ENCODE measurements at regions not wholly inside any gene's neighbourhood (a gene's known extent, or its start where the extent isn't known, plus 50 kb on each side); places are given as distances from the start of the nearest gene placed in this dataset.

DNA sequence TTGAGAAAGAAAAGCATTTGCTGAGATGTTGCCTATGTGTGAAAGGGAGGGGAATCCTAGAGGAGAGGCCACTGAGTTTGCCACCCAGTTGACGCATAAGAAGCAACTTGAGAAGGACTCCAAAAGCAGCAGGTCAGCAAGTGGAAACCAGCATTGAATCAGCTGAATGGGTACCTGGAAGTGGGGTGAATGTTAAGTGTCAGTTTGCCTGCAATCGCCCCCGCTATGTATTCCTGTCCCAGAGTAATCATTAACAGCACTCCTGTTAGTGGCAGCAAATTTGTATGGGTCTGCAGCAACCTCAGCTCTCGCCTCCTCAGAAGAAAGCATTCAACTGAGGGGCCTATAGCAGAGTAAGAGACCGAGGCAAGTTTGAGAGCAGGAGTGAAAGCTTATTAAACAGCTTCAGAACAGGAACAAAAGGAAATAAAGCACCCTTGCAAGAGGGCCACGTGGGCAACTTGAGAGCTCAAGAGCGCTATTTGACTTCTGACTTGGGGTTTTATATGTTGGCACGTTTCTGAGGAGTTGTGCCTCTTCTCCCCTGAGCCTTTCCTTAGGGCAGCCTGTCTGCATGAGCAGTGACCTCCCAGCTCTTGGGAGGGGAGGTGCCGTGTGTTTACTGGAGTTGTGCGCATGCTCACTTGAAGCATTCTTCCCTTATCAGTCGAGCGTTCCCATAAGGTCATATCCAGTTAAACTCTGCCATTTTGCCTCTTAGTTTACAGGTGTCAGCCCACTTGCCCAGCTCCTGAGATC is 122.6 kb upstream of the PHACTR1 start:
- DNase-seq: no peak

DNA sequence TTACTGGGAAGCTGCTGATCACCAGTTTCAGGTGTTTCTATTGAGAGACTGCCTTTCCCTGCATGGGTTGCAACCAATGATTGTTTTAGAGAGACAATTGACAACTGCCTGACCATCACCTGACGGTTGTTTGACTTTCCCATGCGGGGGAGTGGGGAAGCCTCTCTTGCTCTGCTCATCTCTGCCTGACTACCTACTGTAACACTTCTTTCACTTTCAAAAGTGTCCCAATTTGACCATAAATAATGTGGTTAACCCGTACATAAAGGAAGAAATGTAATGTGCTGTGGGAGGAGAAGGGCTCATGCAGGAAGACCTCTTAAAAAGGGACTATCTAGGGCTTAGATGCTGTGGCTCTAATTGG is 122.1 kb upstream of the PHACTR1 start:
- no peak for DNase-seq

DNA sequence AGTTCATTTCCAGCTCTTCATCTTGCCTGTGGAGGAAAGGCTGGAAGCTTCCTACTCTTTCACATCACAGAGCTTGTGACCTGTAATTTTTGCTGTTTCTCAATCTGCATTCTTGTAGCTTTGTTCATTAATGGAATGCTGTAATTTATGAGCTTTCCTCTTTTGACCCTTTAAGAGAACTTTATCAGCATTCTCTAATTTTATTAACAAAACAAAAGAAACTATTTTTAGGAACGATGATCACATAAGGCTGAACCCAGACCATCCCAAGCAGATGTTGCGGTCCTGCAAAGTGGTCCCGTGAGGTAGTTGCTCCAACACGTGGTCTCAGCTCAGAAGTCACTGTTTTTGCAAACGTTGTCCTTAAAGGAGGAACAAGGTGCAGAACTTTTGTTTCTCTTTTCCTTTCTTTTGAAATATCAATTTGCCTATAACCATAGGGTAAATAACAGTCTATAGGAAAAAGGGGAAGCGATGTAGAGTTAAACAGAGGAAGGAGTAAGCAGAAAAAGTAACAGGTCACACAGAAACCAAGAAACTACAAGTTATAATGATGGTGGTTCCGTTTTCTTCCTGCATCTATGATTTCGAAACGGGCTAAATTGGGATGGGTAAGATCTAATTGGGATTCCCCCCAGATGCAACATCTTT is 121.3 kb upstream of the PHACTR1 start:
- DNase-seq: no peak

DNA sequence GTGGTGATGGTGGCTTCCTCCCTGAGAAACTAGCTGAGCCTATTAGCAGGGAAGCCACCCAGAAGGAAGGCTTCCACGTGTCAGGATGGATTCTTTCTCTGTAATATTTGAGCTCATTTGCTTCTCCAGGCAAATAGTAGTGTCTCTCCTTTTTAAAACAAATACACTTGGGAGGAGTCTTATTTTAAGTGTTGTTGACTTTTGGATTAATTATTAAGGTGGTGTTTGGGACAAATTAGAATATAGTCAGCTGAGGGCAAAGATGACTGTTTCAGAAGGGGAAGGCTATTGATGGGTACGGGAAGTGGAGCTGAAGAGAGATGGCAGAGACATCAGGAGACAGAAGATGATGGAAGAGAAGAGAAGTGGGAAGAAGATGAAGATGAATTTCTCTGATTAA is 119.8 kb upstream of the PHACTR1 start:
- DNase-seq: no peak

DNA sequence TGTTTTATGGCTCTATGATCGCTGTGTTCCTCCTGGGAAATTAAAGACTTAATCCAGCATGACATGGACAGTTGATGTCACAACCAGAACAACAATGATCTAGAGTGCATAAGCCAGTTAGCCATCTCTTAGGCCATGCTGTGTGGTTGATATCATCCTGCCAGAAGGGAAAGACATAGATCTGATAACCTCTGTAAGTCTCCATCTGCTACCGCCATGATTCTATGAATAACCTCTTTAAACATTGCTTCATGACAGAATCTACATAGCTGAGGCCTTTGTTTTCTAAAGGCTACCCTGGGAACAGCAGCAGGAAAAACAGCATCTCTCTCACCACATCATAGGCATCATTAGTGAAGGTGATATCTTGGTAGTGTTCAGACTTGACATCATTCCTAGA is 117.6 kb upstream of the PHACTR1 start:
- DNase-seq: no peak

DNA sequence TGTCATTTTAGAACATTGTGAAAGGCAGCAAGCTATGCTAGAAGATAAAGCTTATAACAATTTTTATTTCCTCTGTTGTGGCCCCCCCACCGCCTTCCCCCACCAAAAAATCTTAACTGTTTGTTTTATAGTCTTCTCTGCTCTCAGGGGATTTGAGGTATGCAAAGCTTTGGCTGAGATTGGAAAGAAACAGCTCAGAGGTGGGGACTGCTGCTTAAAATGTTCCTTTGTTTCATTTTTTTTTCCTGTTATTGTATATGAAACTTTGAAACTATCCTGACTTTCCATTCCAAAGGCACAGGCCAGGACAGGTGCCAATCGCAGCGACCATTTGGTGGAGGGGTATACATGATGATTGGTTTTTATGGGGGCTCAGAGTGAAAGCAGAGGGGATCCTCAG is 114.7 kb upstream of the PHACTR1 start:
- no peak for DNase-seq

DNA sequence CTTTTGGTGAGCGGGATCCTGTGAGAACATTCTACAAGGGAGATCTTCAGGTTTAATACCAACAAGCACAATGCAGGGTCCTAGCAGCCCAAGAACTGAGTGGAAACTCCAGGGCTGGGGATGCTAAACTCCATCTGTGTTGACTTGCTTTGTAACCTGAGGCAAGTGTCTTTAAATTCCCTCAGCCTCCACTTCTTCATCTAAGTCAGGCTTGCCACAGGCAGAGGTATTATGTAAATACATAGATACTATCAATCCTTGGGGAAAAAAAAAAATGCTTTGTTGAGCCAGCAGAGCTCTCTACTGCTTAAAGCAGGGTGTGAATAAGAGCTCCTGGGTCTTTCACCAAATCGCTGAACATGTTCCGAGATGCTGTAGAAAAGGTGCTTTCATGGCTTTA is 114.2 kb upstream of the PHACTR1 start:
- no peak for DNase-seq

DNA sequence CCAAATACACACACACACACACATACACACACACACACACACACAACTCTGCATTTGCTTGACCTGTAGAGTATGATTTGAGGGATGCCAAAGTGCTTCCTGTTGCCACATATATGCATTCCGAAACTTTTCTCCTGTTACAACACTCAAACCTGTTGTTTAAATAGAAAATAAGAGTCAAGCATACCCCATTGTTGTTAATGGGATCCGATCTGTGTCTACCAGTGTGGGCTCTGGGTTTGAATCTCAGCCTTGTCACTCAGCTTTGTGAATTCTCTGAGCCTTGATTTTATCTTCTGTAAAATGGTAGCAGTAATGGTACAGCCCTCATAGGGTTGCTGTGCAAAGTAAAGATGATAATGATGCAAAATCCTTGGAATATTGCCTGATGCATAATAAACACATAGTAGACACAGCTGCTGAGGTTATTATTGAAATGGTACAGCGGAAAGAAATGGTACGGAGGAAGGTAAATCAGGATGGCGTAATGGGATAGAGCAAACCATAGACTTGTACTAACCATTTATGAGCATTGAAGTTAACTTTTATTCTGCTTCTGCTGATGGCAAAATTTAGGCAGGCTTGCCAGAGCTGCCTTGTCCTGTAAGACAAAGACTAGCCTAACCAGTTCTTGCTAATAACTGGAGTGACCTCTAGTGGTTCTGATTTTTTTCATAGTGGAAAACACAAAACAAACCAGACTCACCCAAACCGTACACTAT is 113.5 kb upstream of the PHACTR1 start:
- no peak for DNase-seq

DNA sequence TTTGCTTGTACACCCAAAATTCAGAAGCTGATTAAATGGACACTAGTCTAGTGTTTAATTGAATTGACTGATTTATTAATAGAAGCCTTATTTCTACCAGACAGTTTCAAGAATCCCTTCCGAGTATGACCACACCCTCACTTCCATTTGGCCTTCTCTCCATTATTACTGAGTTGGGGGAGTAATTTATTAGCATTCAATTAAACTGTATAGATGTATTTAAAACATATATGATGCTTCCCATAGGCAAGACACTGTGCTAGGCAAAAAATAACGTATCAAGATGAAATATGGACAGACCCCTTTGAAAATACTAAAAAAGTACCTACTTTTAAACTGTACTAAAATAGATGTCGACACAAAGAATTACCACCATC is 112.9 kb upstream of the PHACTR1 start:
- no peak for DNase-seq

DNA sequence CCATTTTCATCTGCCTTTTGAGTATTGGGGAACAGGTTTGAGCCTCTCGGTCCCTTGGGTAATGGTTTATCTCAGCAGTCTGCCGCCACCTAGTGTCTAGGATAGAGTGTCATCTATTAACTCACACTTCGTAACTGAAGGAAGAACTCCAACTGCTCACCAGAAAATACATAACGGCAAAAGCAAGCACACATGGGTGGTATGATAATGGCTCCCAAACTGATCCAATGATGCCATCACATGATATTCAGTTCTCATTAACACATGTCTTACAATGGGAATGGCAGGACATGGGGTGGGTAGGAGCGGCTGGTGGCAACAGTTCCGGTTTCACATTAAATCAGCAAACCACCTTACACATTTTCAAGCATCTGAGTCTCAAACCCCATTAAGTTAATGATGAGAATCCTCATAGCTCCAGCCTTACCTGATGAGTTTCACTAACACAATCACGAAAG is 110.7 kb upstream of the PHACTR1 start:
- peak; percentile 43 for DNase-seq

DNA sequence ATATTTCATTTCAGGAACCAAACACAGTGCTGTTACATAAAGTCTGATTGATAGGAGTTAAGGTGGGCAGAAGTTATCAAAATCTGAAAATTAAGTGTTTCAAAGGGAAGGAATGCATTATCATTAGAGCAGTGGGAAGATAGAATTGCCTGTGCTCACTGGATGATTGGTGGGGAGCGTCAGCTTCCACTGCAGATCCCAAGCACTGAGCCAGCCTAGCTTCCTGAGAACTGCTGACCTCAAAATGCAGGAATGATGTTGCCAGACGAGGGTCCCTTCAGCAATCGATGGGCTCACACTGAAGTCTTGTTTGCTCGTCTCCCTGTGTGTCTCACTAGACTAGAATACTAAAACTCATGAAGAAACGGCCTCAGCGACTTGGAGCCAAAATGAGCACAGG is 110.0 kb upstream of the PHACTR1 start:
- DNase-seq: no peak

DNA sequence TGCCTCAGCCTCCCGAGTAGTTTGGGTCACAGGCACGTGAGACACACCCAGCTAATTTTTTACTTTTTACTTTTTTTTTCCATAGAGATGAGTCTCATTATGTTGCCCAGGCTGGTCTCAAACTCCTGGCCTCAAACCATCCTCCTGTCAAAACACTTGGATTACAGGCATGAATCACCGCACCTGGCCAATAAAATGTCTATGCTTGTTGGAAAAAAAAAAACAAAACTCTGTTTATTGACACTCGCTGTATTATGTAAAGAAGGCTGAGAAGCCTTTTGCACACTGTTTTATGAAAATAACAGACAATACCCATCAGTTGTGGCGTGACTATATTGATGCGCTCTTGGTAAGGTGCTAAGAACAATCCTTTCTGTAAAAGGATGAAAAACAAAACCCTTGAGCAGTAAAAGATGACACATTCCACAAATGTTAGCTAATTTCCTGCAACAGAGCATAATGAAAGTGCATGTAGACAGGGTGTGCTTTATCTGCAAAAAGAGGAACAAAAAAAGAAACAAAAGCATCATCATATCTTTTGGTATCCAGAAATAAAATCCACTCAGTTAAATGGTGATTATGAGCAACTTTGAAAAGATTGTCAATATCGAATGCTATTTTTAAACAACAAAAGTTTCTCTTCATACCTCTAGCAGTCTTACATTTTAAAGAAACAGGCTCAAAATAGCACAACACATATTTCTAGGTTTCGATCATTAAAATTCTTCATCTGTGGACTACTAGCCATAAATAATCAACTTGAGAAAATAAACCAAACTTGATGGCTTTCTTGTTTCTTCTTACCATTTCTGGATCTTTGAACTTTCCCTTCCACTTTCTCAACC is 108.3 kb upstream of the PHACTR1 start:
- no peak for DNase-seq

DNA sequence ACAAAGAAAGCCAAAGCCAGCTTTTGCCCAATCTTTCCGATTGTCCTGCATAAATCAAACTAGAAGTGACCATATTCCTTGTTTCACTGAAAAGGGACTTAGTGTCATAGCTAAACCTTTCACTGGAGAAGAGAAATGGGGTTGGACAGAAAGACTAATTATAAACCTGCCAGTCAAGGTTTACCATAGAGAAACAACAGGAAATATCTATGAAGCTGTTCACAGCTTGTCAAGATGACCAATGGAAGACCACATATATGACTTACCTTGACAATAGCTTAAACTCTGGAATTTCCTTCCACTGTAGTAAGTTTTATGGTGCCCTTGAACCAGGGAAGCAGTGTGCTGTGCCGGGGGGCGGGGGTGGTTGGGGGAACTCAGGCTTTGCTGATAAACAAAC is 107.7 kb upstream of the PHACTR1 start:
- no peak for DNase-seq

DNA sequence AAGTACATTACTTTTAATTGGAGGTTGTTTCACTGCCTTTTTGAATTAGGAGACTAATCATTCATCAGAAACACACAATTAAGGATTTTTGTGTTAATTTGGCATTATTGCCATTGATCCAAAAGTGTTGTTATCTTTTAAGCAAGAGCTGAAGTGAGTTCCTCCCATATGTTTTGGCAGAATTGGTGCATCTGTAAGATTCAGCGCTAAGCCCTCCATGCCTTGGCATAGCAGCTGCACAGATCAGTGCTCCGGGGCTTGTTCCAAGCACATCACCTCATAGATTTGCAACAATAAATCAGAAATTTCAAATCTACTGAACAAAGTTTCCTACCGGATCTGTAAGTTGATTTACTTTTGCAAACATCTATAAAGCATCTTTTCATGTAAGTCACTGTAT is 106.8 kb upstream of the PHACTR1 start:
- no peak for DNase-seq

DNA sequence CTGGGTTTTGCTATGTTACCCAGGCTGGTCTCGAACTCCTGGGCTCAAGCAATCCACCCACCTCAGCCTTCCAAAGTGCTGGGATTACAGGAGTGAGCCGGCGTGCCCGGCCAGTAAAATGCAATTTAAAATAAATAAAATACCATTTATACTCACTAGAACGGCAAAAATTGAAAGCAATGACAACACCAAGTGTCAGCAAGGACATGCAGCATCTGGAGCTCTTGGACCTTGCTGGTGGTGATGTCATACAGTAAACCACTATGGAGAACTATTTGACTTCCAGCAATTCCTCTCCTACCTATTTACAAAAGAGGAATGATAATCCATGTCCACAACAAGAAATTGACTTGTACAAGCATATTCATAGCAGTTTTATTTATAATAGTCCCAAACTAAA is 105.7 kb upstream of the PHACTR1 start:
- no peak for DNase-seq

DNA sequence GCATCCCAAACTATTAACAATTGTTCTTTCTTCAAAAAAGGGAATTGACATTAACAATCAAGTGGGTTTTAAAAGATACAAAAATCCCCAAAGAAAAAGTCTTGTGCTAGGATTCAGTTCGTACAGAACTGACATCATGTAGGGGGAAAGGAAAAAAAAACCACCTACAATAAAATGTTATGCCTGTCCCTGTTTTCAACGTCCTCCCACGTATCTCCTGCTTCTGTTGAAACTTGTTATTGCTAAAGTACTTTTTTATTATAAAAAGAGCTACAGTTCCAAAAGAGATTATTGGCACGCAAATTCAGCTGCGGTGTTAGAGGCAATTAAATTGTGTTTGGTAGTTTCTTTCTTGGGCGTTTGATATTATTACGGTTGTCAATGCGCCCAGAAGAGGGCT is 102.8 kb upstream of the PHACTR1 start:
- DNase-seq: no peak

DNA sequence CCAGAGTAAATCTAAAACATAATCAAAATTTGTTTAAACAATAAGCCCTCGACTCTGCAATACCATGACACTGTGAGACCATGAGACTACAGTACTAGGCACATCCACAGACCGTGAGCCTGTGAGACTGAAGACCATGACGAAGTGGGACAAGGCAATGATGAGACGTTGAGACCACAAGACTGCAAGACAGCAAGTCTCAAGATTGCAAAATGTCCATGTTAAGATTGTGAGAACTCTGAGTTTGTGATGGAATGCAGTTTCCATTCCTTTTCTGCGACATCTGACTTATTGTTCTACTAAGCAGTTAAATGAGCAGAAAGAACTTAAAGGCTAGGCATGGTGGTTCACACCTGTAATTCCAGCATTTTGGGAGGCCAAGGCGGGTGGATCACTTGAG is 102.1 kb upstream of the PHACTR1 start:
- no peak for DNase-seq

DNA sequence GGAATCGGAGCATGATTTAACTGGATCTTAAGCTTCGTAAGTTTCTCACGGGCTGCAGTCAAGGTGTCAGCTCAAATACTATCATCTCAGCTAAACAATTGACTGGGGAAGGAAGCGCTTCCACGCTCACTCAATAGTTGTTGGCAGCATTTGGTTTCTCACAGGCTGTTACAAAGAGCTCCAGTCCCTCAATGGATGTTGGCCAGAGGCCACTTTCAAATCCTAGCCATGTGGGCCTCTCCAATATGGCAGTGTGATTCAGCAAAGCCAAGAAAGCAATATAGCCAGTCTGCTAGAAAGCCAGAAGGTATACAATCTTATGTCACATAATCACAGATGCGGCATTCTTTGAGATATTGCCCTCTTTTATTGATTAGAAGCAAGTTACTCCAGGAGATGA is 98.3 kb upstream of the PHACTR1 start:
- no peak for DNase-seq

DNA sequence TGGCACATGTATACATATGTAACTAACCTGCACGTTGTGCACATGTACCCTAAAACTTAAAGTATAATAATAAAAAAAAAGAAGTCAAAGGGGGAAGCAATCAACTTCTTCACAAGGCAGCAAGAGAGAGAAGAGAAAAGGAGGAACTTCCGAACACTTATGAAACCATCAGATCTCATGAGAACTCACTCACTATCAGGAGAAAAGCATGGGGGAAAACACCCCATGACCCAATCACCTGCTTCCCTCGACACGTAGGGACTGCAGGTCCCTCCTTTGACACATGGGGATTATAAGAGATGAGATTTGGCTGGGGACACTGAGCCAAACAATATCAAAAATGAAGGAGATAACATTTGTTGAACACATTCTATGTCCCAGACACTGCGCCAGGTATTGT is 94.8 kb upstream of the PHACTR1 start:
- DNase-seq: no peak

DNA sequence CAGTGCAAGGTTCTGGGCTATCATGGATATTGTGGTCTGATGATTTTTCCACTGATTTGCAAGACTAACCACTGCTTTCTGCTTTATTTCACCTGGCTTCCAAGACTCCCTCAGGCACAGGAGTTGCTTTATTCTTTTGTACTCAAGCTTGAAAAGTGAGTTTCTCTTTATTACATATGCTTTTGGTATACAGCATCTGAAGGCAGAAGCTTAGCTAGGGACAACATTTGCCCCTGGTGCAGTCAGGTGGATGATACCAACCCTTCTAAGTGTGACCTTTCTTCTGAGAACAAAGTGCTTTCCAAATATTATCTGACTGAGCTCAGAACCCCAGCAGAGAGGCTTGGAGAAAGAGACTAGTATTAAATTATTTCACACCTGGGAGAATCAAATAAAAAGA is 94.0 kb upstream of the PHACTR1 start:
- no peak for DNase-seq

DNA sequence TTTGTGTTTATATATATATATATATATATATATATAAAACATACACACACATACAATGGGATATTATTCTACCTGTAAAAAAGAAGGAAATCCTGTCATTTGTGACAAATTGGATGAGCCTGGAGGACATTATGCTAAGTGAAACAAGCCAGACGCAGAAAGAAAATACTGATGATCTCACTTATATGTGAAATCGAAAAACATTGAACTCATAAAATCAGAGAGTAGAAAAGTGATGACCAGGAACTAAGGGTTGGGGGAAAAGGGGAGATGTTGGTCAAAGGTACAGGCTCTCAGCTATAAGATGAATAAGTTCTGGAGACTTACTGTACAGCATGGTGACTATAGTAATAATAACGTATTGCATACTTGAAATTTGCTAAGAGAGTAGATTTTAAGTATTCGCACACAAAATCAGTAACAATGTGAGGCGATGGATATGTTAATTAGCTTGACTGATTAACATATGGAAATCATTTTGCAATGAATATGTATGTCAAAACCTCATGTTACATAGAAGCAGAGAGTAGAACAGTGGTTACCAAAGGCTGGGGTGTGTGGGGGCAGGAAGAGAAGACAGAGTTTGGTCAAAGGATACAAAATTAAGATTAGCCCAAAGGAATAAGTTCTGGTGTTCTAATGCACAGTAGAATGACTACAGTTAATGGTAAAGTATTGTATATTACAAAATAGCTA is 92.3 kb upstream of the PHACTR1 start:
- no peak for DNase-seq

DNA sequence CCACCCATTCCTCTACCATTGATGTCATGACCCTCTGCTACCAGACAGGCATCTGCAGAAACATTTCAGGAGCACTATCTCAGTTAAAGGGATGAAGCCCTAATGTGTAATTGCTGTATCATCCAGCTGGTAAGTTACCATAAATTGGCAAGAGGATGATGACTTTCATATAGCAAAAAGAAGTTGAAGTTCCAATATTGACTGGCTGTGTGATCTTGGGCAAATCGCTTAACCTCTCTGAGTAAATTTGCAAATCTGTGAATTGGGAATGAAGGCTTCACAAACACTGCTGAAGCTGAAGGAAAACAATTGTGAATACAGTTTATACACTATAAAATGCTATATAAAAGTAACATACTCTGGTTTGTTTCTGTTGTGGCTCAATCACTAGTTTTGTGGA is 89.5 kb upstream of the PHACTR1 start:
- DNase-seq: no peak

DNA sequence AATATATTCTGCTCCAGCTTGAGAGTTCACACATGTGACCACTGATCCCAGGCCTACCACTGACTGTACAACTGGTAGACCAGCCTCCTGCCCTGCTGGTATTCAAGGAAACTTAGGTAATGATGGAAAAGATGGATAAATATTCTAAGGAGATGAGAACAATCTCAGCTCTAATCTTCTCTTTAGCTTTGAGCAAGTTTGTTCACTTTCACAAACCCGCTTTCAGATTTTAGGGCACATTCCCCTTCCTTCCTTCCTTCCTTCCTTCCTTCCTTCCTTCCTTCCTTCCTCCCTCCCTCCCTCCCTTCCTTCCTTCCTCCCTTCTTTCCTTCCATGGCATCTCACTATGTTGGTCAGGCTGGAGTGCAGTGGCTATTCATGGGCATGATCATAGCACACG is 88.2 kb upstream of the PHACTR1 start:
- no peak for DNase-seq
